ENCODE measurements at regions not wholly inside any gene's neighbourhood (a gene's known extent, or its start where the extent isn't known, plus 50 kb on each side); places are given as distances from the start of the nearest gene placed in this dataset.
"Not testable (repeated sequence)": the region's sequence is repeated elsewhere in the genome, so short reads cannot be mapped to it uniquely, and the experiment has no call there.

DNA sequence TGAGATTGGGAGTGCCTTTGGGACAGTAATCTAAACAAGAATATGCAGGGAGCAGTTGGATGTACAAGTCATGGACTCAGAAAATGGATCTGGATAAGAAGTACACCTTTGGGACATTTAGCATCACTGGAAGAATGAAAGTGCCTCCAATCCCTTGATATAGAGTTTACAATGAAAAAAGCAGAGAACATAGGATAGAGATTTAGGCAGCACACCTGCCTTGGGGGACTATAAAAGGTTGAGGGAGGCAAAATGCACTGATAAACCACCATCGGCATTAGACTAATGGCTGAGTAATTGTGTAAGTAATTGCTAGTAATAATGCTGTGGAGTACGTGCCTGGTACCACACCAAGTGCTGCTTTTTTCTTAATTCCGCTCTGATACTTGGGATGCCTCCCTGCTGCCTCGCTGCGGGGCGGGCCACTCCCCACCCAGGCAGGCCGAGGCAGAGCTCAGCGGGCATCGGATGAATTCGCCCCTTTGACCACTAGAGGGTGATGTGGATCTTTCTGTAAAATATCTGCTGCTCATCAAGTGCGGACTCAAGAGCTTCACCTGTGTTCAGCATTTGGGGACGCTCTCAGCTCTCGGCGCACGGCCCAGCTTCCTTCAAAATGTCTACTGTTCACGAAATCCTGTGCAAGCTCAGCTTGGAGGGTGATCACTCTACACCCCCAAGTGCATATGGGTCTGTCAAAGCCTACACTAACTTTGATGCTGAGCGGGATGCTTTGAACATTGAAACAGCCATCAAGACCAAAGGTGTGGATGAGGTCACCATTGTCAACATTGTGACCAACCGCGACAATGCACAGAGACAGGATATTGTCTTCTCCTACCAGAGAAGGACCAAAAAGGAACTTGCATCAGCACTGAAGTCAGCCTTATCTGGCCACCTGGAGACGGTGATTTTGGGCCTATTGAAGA is 99.9 kb downstream of the ANKRD18B start:
- peak; percentile 85 for DNase-seq

DNA sequence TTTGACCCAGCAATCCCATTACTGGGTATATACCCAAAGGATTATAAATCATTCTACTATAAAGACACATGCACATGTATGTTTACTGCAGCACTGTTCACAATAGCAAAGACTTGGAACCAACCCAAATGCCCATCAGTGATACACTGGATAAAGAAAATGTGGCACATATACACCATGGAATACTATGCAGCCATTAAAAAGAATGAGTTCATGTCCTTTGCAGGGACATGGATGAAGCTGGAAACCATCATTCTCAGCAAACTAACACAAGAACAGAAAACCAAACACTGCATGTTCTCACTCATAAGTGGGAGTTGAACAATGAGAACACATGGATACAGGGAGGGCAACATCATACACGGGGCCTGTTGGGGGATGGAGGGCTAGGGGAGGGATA is 104.3 kb downstream of the ANKRD18B start:
- not testable (repeated sequence) for DNase-seq

DNA sequence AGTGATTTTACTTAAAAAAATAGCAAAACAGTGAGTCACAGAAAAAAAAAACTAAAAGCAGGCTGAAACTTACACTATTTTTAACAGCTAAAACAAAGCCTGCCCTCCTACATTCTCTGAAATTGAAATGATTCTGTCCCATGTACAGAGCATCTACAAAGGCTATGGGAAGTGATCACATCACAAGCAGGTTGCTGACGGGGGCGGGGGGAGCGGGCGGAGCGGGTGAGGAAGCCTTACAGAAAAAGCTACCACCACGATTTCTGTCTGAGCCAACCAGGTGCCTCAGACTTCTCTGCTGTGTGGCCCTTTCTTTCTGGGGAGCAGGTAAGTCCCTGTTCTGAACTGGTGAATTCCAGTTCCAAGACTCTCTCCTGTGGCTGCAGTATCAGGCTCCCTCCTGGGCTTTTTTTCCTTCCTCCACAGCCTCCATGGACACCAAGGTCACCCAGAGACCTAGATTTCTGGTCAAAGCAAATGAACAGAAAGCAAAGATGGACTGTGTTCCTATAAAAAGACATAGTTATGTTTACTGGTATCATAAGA is 104.9 kb downstream of the ANKRD18B start:
- DNase-seq, result no peak

DNA sequence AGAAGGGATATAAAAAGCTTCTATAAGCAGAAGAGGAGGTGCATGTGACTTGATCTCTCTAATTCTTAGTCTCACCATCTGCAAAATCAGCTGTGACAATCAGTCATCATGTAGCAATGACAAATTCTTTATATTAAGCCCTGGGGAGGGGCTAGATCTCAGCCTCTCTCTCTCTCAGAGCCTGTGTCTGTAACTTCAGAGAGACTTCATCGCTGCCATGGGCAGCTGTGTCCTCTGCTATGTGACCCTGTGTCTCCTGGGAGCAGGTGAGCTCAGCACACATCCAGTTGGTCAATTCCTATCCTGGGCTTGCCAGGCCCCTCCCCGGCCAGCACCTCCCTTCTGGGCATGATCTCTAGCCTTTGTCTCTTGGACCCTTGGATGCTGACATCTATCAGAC is 109.6 kb downstream of the ANKRD18B start:
- no peak for DNase-seq

DNA sequence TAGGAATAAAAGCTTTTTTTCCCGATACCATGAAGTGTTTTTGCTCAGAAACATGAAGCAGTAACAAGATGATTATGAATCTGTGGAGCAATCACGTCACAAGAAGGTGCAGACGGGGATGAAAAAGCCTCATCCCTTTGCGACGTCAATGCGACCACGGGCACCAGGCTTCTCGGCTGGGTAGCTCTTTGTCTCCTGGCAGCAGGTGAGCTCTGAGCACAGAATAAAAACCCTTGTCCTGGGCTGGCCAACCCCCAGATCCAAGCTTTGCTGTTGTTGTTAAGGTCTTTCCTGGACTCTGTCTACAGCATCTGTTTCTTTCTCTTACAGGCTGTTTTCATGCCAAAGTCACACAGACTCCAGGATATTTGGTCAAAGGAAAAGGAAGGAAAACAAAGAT is 113.8 kb downstream of the ANKRD18B start:
- no peak for DNase-seq

DNA sequence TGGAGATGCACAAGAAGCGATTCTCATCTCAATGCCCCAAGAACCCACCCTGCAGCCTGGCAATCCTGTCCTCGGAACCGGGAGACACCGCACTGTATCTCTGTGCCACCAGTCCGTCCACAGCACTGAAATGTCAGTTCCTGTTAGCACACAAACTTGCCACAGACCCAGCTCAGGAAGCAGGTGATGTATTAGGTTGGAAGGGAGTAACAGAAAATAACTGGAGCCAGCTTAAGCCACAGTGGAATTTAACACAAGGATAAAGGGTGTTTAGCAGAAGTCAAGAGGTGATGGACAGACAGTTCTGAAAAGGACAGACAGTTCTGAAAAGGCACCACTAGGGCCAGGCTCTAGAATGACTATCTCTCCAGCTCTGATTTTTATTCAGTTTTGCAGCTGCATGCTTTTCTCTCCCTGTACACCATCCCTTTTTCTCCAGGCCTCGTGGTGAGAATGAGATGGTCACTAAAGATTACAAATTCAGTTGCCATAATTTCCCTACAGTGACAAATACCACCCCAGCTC is 114.4 kb downstream of the ANKRD18B start:
- DNase-seq, result no peak

DNA sequence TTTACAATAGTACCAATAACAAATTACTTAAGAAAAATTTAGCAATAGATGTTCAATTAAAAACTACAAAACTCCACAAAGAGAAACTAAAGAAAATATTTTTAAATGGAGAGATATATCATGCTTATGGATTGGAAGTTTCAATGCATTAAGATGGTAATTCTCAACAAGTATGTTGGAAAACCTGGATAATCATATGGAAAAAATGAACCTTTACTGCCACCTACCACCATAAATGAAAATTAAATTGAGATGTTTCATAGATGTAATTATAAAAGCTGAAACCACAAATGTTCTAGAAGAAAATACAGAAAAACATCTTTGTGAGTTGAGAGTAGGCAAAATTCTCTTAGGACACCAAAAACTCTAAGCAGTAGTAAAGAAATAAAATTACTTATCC is 121.7 kb downstream of the ANKRD18B start:
- DNase-seq, result no peak

DNA sequence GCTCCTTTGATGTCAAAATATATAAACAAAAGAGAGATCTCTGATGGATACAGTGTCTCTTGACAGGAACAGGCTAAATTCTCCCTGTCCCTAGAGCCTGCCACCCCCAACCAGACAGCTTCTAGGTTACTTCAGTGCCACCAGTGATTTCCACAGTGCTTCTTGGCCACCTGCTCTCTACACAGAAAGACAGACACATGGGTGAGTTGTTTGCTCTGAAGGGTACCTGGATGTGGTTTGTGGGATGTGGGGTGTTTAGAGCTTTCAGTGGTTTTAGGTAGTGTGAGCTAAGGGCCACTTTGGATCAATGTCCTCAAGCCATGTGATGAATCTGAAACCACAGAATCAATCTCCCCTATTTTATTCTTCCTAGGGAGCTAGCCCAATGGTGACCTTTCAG is 125.4 kb downstream of the ANKRD18B start:
- DNase-seq, result no peak

DNA sequence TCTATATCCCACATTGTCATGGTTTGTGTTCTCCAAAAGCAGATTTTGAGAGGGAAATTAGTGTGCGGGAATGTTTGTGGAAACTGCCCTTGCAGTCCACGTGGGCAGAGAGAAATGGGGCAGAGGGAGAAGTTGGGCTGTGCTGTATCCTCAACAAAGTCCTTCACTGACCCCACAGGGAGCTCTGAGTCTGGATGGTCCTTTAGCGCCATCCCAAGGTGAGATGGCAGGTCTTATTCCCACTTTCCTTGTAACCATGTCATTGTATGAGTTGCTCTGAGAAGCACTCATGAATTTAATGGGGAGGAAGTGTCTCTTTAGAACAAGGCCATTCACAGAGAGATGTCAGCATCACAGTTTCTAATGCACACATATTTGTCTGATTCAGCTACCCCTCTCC is 127.1 kb downstream of the ANKRD18B start:
- no peak for DNase-seq

DNA sequence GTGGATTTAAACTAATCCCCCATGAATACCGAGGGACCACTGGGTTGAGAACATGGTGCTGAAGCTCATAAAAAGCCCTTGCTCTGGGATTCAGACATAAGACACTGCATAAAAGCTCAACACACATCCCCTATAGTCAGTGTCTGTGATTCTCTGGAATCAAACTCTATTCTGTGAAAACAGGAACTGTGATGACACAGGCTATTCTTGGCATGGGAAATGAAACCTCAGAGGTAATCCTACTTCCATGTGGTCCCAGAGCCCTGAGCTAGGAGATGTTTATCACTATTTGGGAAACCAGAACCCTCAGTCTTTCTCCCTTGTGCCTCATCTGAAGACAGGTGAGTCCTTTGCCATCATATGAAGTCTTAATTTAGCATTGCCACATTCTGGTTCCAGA is 135.4 kb upstream of the PRSS3 start:
- peak; percentile 47 for DNase-seq

DNA sequence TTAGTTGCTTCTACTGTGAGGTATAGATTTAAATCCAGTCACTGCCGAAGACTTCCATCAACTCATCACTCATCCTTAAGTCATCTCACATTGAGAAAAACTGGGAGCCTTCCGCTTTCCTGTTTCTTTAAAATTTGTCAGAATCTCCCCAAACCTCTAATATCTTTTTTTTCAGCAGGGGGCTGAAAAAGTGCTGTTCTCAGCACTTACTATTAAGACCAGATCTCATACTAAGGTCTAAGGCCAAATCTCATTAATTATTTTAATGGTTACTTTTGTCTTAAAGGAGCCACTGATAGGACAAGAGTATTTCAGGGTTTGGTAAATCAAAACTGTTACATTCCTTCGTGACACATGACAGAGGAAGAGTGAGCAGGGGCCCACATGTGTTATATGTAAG is 134.6 kb upstream of the PRSS3 start:
- DNase-seq, result no peak

DNA sequence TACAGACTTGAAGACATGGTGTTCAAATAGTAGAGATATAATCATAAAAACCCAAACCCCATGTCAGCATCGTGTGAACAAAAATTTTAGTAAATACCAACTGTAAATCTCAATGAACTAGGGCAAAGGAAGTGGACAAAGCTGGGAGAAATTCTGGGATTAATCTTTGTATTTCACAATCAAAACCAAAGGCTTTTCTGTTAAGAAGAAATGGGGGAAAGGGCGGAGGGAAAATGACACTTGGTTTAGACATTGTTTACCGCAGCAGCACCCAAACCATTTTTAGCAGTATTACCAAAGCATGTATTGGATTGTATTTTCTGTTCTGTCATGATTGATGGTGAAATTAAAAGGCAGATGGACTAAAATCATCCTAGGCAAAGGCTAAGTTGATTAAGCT is 134.2 kb upstream of the PRSS3 start:
- DNase-seq, result no peak

DNA sequence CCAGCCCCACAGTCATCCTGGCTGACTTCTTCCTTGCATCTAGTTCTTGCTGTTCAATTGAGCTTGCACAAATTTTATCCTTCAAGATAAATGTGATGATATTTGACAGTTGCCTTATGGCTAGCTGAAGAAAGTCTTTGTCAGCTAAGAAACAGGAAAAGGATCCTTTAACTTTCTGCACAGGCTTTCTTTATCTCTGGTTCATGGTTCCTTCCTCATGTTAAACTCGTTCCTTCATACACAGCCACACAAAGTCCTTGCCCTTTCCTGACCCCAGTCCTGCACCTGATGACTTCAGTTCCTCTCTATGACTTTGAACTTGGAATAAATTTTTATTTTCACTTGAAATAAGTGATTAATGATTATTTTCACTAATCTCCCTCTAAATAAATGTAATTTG is 132.5 kb upstream of the PRSS3 start:
- no peak for DNase-seq

DNA sequence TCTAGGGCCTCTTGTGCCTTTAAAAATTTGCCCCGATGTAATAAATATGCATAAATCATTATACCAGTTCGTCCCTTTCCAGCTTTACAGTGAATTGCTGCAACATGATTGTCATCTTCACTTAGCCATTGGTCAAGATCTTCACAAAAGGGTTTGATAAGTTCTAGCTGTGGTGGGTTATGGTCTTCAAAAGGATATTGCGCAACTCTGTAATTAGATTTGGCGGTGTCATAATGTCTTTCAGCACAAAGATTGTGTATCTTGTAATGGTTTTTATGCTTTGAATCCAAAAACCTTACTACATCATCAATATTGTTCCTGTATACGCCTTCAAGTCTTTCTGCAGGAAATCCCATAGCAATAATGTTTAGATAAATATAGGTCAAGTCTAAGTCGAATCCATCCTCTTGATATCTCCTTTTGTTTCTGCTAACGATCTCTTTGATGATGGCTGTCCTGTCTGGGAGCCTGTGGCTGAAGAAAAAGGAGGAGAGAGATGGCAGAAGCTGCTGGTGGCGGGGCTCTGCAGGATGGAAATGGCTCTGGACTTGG is 119.1 kb upstream of the PRSS3 start:
- DNase-seq, result not testable (repeated sequence)

DNA sequence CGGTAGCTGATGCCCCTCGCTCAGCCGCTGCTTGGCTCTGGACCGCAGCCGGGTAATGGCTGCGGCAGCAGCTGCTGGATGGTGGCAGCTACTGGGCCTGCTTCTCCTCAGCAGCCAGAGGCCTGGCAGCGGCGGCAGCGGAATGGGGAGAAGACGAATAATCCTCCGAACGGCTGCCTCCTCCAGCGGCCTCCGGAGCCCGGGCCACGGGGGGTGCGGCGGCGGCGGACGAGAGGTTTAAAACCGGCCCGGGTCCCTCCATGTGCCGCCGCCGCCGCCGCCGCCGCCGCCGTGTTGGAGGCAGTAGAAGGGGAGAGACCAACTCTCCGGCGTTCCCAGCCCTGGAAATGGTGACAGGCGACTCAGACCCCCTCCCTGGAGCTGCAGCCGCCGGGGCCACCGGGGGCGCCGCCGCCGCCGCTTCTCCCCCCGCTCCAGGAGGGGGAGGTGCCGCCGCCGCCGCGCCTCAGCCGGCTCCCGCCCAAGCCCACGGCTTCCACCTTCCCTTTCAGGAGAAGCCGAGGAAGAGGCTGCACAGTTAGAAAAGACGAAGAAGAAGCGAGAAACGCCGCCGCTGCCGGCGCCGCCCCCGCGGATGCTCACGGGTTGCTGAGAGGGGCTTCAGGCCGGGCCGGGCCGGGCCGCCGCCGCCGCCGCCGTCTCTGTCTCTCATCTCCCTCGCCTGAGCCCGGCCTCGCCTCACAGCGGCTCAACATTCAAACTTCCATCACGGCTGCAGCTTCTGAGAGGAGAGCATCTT is 118.4 kb upstream of the PRSS3 start:
- peak; percentile 11 for DNase-seq

DNA sequence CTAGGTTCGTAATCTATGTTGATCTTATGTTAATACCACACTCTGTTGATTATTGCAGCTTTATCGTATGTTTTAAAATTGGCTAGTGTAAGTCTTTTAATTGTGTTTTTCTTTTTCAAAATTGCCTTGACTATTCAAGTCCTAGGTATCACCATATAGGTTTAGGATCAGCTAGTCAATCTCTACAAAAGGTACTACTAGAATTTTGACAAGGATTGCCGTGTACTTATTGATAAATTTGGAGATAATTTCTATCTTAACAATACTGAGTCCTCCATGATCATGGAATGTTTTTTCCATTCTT is 117.9 kb upstream of the PRSS3 start:
- DNase-seq, result no peak

DNA sequence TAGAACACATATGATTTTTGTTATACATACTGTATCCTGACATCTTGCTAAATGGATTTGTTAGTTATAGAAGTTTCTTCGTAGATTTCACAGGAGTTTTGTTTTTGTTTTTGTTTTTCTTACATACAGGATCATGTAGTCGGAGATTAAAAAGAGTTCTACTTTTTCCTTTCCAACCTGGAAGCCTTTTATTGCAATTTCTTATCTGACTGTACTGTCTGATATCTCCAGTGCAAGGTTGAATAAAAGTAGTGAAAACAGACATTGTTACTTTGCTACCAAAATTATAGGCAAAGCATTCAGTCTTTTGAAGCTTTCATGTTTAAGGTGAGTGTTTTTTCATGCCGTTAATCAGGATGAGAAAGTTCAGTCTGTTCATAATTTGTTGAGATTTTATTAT is 117.4 kb upstream of the PRSS3 start:
- no peak for DNase-seq

DNA sequence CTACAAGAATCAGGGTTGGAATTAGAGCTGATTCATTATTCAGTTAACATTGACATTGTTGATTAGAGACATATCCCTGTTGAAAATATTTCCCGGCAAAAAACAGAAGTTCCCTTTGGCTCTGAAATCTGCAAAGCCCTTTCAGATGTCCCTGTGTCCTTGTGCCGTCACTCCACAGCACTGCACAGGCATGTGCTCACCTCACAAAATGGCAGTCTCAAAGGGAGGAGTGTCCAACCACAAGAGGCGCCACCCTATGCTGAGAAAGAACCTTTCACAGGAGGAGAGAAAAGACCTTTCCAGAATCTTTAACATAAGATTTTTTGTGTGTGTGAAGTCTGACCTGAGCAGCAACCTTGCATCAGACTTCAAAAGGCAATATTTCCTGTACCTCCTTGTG is 112.8 kb upstream of the PRSS3 start:
- no peak for DNase-seq

DNA sequence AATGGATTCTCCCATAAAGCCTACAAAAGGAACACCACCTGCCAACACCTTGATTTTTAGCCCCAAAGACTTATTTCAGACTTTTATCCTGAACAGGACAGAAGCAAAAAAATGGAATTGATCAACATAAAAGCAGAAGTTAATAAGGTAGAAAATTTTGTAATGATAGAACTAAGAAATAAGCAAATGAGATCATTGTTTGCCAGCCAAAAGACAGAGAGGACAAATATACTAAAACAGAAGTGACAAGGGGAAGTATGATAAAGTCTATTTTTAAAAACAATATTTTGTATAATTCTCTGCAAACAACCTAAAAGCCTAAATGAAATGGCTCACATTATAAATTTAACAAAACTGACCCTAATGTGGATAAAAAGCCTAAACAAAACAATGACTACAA is 110.5 kb upstream of the PRSS3 start:
- peak; percentile 13 for DNase-seq

DNA sequence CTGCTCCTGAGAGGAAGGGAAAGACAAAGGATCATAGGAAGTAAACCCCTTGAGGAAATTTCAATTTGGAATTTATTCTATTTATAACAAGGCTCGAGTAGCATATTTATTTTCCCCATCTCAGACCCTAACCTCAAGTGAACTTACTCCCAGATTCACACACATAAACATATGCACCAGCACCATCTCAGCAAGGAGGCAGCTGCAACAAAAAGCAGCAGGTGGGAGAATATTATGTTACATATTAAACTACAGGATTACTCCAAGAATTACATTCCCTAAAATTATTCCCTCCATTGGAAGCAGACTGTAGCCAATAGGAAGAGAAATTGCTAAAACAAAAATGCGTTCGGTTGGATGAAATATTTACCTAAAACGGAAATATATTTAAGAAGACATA is 108.4 kb upstream of the PRSS3 start:
- no peak for DNase-seq

DNA sequence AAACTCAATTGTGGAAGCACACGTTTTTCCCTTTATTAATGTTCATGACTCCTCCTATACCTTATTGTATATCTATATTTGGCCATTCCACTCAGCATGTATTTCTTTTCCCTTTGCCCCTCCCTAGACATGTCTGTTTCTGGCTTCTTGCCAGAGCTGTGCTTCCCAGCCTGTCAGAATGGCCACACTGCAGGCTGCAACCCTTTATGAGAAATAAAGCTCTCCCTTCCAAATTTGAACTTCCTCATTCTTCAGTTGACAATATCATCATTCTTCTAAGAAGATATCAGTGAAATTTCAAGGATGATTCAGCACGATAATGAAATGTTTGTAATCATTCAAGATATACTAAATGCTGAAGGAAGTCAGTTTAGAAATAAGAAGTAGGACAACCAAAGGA is 107.6 kb upstream of the PRSS3 start:
- DNase-seq, result peak; percentile 77

DNA sequence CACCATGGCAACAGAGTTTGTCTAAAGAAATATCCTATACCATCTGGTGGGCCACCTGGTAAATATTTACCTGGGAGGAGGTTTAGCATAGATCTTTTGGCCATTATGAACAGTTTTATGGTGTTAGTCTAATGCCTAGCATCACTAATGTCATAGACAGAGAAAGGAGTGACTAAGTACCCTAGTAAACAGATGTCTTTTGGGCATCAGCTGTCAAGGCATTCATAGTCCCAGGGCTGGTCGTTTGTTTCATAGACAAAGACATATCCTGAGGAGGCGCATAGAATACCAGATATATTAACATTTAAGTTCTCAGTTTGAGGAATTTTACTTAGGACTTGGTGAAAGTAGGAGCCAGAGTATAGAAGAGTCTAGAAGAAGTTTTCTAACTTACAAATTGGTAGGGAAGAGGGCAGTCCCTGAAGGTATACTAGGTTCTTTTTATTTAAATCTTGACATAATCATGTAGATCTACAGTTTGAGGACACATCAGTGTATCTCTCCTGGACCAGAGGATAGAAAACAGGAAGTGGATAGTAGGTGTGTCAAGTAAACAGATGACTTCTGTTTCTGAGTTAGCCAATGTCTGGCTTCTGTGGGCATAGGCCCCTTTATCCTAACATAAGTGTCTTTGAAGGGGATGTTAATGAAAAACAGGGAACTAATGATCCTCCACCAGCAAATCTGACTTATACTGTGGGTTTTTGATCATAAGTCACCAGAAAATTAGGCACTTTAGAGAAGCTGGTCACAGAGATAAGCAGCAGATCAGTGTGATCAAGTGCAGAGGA is 105.0 kb upstream of the PRSS3 start:
- peak; percentile 23 for DNase-seq

DNA sequence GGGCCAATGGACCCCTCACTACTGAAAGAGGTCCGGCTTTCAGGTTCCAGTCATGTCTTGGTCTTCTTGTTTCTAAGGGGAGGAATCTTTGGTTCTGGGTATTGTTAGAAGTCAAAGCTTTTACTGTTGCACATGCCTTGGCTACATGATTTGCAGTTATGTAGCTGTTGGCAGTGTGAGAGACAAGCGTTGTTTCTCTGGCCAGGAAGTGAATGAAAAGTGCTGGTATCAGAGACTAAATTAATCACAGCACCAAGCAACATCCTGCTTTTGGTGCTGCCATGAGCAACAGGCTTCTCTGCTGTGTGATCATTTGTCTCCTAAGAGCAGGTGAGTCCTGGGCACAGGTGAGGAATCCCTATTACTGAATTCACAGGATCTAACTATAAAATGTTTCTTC is 100.1 kb upstream of the PRSS3 start:
- no peak for DNase-seq

Data from suppressor macrophage treated with lipopolysaccharide for 4 hours (primary cell).